ENCODE measurements at regions not wholly inside any gene's neighbourhood (a gene's known extent, or its start where the extent isn't known, plus 50 kb on each side); places are given as distances from the start of the nearest gene placed in this dataset.

DNA sequence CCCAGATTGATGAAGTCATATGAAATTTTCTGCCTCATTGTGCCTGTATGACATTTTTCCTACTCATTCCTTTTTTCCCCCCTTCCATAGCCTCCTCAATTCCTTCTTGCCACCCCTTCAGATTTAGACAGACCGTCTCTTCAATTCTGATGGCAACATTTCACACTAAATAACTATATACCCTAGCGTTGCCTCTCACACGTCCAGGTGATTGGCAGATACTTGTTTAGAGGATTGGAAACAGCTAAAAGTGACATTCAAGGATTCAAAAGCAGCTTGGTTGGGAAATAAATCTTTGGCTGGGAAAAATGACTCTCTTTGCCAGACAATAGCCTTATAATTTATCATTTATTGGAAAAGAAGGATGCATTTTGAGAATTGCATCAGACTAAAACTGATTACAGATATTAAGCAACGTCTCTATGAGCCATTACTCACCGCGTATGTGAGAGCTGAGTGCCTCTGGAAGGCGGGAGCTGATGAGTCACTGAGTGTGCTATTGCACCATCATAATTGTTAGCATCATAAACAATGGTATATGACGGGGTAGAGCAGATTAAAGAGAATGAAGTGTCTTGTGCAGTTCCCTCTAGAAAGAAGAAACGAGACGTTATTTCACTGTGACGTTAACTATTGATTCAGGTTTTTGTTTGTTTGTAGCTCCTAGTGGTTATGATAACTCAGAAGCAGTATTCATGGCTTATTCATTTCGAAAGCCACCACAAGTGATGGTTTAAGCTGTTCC, 61.1 kb upstream of the FAM216B start:
- peak overlapping the region; percentile 30 for H3K4me3 ChIP-seq (ENCODE audit: low read depth, low read length)
- DNase-seq (ENCODE audit: low read depth) = peak; percentile 94
- TF ChIP-seq, protein P1, sequence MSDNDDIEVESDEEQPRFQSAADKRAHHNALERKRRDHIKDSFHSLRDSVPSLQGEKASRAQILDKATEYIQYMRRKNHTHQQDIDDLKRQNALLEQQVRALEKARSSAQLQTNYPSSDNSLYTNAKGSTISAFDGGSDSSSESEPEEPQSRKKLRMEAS (IDR thresholded peaks at IDR 0.05; ENCODE audit: low read depth, low read length) = no peak
- TF ChIP-seq MYC (IDR thresholded peaks at IDR 0.05; ENCODE audit: low read depth, low read length) (no peak), POLR2A (IDR thresholded peaks at IDR 0.05; ENCODE audit: extremely low read depth, insufficient read length) (no peak)
- TF ChIP-seq, protein P2, sequence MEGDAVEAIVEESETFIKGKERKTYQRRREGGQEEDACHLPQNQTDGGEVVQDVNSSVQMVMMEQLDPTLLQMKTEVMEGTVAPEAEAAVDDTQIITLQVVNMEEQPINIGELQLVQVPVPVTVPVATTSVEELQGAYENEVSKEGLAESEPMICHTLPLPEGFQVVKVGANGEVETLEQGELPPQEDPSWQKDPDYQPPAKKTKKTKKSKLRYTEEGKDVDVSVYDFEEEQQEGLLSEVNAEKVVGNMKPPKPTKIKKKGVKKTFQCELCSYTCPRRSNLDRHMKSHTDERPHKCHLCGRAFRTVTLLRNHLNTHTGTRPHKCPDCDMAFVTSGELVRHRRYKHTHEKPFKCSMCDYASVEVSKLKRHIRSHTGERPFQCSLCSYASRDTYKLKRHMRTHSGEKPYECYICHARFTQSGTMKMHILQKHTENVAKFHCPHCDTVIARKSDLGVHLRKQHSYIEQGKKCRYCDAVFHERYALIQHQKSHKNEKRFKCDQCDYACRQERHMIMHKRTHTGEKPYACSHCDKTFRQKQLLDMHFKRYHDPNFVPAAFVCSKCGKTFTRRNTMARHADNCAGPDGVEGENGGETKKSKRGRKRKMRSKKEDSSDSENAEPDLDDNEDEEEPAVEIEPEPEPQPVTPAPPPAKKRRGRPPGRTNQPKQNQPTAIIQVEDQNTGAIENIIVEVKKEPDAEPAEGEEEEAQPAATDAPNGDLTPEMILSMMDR (IDR thresholded peaks at IDR 0.05; ENCODE audit: low read depth, low read length) = no peak

DNA sequence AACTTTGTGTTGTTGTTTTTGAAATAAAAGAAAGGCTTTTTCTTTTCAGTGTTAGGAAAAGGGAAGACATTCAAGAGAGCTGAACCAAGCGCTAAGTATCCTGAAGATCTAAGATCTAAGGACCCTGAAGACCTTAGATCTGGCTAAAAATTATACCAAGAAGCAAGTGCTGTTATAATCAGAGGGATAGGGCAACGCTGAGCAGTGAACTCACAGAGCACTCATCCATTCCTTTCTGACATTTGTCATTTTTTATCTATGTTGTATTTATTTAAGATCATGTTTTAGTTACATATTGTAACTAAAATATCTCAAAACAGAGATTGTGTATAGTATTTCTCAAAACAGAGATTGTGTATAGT, 60.5 kb upstream of the FAM216B start:
- no peak for DNase-seq (ENCODE audit: low read depth)
- TF ChIP-seq, protein P1 (IDR thresholded peaks at IDR 0.05; ENCODE audit: low read depth, low read length) = no peak
- no peak for TF ChIP-seq POLR2A (IDR thresholded peaks at IDR 0.05; ENCODE audit: extremely low read depth, insufficient read length)
- TF ChIP-seq, protein P2 (IDR thresholded peaks at IDR 0.05; ENCODE audit: low read depth, low read length) = no peak
- no peak for TF ChIP-seq MYC (IDR thresholded peaks at IDR 0.05; ENCODE audit: low read depth, low read length)
- H3K4me3 ChIP-seq (ENCODE audit: low read depth, low read length) = peak overlapping the region; percentile 30

DNA sequence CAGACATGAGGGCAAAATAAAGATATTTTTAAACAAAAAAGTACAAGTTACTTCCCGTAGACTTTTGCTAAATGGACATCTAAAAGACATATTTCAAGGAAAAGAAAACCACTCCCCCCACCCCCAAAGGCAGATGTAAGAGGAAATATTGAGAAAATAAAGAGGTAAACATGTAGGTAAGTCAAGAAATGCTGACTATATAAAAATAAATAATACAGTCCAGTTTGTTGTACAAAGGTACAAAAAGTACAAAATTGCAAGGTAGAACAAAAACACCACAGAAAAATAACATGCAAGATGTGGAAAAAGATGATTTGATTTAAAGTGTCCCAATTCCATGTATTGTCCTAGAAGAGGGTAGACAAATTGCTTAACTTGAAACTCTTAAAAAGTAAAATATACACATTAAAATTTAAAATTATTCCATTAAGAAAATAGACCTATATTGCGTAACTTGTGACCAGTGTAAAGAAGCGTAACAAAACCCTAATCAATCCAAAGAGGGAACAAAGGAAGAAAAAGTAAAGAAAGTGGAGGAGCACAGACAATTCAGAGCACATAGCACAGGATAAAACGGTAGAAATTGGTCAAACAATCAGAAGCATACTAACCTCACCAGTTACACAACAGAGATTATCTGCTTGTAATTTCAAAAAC, 58.4 kb upstream of the FAM216B start:
- no peak overlapping the region for H3K4me3 ChIP-seq (ENCODE audit: low read depth, low read length)
- no peak for DNase-seq (ENCODE audit: low read depth)
- TF ChIP-seq, protein P2 (IDR thresholded peaks at IDR 0.05; ENCODE audit: low read depth, low read length) = no peak
- TF ChIP-seq POLR2A (IDR thresholded peaks at IDR 0.05; ENCODE audit: extremely low read depth, insufficient read length) (no peak), MYC (IDR thresholded peaks at IDR 0.05; ENCODE audit: low read depth, low read length) (no peak)
- TF ChIP-seq, protein P1 (IDR thresholded peaks at IDR 0.05; ENCODE audit: low read depth, low read length) = no peak

DNA sequence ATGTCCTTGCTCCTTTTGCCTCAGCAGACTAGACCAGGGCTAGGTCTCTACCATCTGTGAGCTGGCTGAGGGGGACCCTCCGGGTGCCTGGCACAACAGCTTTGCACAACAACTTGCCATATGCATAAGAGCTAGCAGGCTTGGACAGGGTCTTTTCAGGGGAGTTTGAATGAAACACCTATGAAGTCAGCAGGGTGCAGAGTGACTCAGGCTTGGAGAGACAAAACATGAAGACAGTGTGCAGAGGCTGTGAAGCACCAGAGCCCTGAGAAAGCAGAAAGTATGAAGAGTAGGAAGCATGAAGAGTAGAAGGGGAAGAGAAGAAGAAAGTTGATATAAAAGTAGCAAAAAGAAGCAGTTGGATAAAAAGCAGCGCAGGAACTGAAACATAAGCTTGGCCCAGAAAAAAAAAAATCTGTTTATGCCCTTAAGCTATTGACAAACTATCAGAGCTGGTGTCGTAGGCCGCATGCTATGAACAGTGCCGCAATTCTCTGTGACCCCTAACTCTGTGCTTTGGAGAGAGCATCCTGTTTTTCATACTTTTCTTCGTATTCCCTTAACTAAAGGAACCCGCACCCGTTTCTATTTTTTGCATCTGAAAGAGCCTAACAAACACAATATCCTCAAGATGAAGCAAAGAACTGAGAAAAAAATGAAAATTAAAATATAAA, 52.7 kb upstream of the FAM216B start:
- H3K4me3 ChIP-seq (ENCODE audit: low read depth, low read length) = no peak overlapping the region
- TF ChIP-seq MYC (IDR thresholded peaks at IDR 0.05; ENCODE audit: low read depth, low read length) (no peak), POLR2A (IDR thresholded peaks at IDR 0.05; ENCODE audit: extremely low read depth, insufficient read length) (no peak)
- TF ChIP-seq, protein P2 (IDR thresholded peaks at IDR 0.05; ENCODE audit: low read depth, low read length) = no peak
- TF ChIP-seq, protein P1 (IDR thresholded peaks at IDR 0.05; ENCODE audit: low read depth, low read length) = no peak
- no peak for DNase-seq (ENCODE audit: low read depth)

DNA sequence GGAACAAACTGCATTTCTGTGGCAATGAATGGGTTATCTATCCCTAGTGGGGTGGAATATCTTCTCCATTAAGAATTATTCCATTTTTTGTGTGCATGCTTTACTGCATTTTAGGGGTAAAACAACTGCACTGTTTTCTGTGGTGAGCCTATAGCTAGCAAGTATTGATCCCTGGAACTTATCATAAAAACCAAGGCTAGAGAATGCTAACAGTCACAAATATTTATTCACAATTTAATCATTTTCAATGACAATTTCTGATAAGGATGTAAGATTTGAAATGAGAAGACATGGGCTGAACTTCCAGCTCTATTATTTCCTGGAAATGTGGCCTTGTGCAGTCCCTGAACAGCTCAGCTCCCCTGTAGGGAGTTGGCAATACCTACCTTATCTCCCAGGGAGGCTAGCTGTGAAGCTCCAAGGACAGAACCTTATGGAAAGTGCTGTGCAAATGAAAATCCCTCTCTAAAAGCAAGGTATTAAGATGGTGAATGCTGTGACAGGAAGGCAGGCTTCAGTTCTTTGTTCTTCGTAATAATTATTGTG, 51.5 kb upstream of the FAM216B start:
- DNase-seq (ENCODE audit: low read depth) = no peak
- no peak for TF ChIP-seq POLR2A (IDR thresholded peaks at IDR 0.05; ENCODE audit: extremely low read depth, insufficient read length)
- TF ChIP-seq MYC (IDR thresholded peaks at IDR 0.05; ENCODE audit: low read depth, low read length) = no peak
- TF ChIP-seq, protein P1 (IDR thresholded peaks at IDR 0.05; ENCODE audit: low read depth, low read length) = no peak
- TF ChIP-seq, protein P2 (IDR thresholded peaks at IDR 0.05; ENCODE audit: low read depth, low read length) = no peak
- H3K4me3 ChIP-seq (ENCODE audit: low read depth, low read length) = no peak overlapping the region

Data from NB4 (cell line).